Caco-2 (cell line): ENCODE measurements at regions not wholly inside any gene's neighbourhood (a gene's known extent, or its start where the extent isn't known, plus 50 kb on each side); places are given as distances from the start of the nearest gene placed in this dataset.
A peak's percentile ranks its signal among the peaks of the same experiment; 100 is the strongest.

Source experiments
- BruUV-seq: library from RNA; stranded (reverse); fragments of 400-500 nt; replicated peaks from 2 replicates; lab custom pipeline; 2021; lab: Mats Ljungman, UMichigan
- CTCF ChIA-PET: fragments of 300-600 bp; sonication (Branson Sonifier 250); formaldehyde crosslinking; loops from one replicate; lab custom pipeline; 2022; ENCODE audit warnings: antibody characterized with exemption; lab: Charles Lee
- POLR2A ChIA-PET: fragments of 300-600 bp; sonication (Branson Sonifier 250); formaldehyde crosslinking; loops from one replicate; lab custom pipeline; 2022; ENCODE audit warnings: antibody characterized with exemption; lab: Charles Lee
- DNase-seq, 2 experiments: peaks; one replicate each; pipeline versions ENCODE4 v3.0.0 to v3.0.0-alpha.2; 2020 to 2022
- H3K27me3 ChIP-seq: replicated peaks from 2 replicates; pipeline ENCODE4 v1.6.0; 2011; ENCODE audit warnings: low read length; ENCODE audit not compliant: control insufficient read depth, insufficient read depth
- H3K36me3 ChIP-seq: 2 replicates; pipeline ENCODE4 v1.5.1; 2011; ENCODE audit warnings: low read length; ENCODE audit not compliant: control insufficient read depth, insufficient read depth
- H3K4me1 ChIP-seq: fragments of 250-450 bp; sonication (Bioruptor Pico); 2 replicates; pipeline ENCODE4 v1.5.1; 2020; ENCODE audit warnings: mild to moderate bottlenecking
- H3K4me3 ChIP-seq: 2 replicates; pipeline ENCODE4 v1.5.1; 2011; ENCODE audit warnings: low read depth, mild to moderate bottlenecking, control low read depth, low read length
- H3K9me3 ChIP-seq: fragments of 250-450 bp; sonication (Bioruptor Pico); 2 replicates; pipeline ENCODE4 v1.5.1; 2020; ENCODE audit warnings: mild to moderate bottlenecking, moderate library complexity
- H3K27ac Mint-ChIP-seq: one replicate; pipeline ENCODE4 v1.8.0; 2022; ENCODE audit warnings: mixed read lengths; ENCODE audit not compliant: unreplicated experiment
- H3K27me3 Mint-ChIP-seq: one replicate; pipeline ENCODE4 v1.8.0; 2022; ENCODE audit warnings: mixed read lengths; ENCODE audit not compliant: insufficient read depth, unreplicated experiment
- H3K36me3 Mint-ChIP-seq: one replicate; pipeline ENCODE4 v1.8.0; 2022; ENCODE audit warnings: mild to moderate bottlenecking, mixed read lengths; ENCODE audit not compliant: insufficient read depth, unreplicated experiment
- H3K4me1 Mint-ChIP-seq: one replicate; pipeline ENCODE4 v1.8.0; 2022; ENCODE audit warnings: low read depth, mixed read lengths; ENCODE audit not compliant: unreplicated experiment
- H3K4me3 Mint-ChIP-seq: one replicate; pipeline ENCODE4 v1.8.0; 2022; ENCODE audit warnings: mild to moderate bottlenecking, moderate library complexity, mixed read lengths; ENCODE audit not compliant: unreplicated experiment
- H3K9me3 Mint-ChIP-seq: one replicate; pipeline ENCODE4 v1.8.0; 2022; ENCODE audit warnings: mixed read lengths; ENCODE audit not compliant: unreplicated experiment
- intact Hi-C: fragments of 100-400 bp; cut with micrococcal nuclease; formaldehyde crosslinking; loops from one replicate; pipeline ENCODE4 v1.10.0; 2022; ENCODE audit not compliant: unreplicated experiment
- TF ChIP-seq, protein P1 (sequence below), 2 experiments: fragments of 200-600 bp in 1 of 2; IDR thresholded peaks; 1 replicate in 1 of 2; 2 replicates in 1 of 2; pipeline versions ENCODE4 v1.5.1 to v1.8.0; 2011 to 2022; ENCODE audit warnings: antibody characterized with exemption in 1 of 2, control low read depth in 1 of 2, inconsistent platforms in 1 of 2, low read depth in 1 of 2, low read length in 1 of 2, mild to moderate bottlenecking in 1 of 2, moderate library complexity in 1 of 2; ENCODE audit not compliant: insufficient read depth in 1 of 2, severe bottlenecking in 1 of 2, unreplicated experiment in 1 of 2

DNA sequence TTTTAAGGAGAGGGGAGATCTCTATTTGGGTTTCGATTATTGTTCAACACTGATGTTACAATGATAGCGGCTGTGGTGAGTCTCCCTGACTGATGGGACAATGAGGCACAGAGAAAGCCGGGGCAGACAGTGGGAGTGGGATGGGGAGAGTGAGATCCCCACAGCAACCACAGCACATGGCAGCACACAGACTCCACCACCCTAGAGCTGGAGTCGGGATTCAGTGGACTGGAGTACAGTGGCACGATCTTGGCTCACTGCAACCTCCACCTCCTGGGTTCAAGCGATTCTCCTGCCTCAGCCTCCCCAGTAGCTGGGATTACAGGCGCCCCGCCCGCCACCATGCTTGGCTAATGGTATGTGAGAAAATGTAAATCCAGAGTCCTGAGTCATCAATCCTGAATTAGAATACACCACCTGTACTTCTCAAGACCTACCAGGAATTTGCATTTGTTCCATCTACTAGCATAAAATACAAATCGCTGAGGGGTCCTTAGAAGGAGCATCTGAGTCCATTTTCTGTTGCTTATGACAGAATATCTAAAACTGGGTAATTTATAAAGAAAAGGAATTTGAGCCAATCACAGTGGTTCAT lies 125.8 kb downstream of the TOMM20 start:
- TF ChIP-seq, protein P1, sequence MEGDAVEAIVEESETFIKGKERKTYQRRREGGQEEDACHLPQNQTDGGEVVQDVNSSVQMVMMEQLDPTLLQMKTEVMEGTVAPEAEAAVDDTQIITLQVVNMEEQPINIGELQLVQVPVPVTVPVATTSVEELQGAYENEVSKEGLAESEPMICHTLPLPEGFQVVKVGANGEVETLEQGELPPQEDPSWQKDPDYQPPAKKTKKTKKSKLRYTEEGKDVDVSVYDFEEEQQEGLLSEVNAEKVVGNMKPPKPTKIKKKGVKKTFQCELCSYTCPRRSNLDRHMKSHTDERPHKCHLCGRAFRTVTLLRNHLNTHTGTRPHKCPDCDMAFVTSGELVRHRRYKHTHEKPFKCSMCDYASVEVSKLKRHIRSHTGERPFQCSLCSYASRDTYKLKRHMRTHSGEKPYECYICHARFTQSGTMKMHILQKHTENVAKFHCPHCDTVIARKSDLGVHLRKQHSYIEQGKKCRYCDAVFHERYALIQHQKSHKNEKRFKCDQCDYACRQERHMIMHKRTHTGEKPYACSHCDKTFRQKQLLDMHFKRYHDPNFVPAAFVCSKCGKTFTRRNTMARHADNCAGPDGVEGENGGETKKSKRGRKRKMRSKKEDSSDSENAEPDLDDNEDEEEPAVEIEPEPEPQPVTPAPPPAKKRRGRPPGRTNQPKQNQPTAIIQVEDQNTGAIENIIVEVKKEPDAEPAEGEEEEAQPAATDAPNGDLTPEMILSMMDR (IDR thresholded peaks at IDR 0.05; ENCODE audit: insufficient read depth in 1 of 2, low read depth in 1 of 2, low read length in 1 of 2, severe bottlenecking in 1 of 2, unreplicated experiment in 1 of 2) = no peak
- intact Hi-C loops = no loop called here
- H3K4me1 ChIP-seq = peaks cover 16% of the 10 kb centered on the region
- H3K27me3 ChIP-seq = no peaks in the 10 kb centered on the region
- Mint-ChIP-seq H3K9me3 (peaks cover 12% of the 10 kb centered on the region), H3K36me3 (no peaks in the 10 kb centered on the region), H3K27me3 (no peaks in the 10 kb centered on the region), H3K4me3 (no peak overlapping the region), H3K27ac (no peak overlapping the region), H3K4me1 (peaks cover 17% of the 10 kb centered on the region)
- ChIA-PET CTCF (interaction anchor here (1.2 kb wide), 1 partner anchor 515 kb away, joined by 3 read pairs; no protein-coding TSS in a partner anchor), POLR2A (no interaction called here)
- H3K36me3 ChIP-seq = no peaks in the 10 kb centered on the region
- peaks cover 4% of the 10 kb centered on the region; the same call in 1 of the 2 replicates for H3K9me3 ChIP-seq
- BruUV-seq = no TSS peak
- no peak for DNase-seq
- no peak overlapping the region for H3K4me3 ChIP-seq

DNA sequence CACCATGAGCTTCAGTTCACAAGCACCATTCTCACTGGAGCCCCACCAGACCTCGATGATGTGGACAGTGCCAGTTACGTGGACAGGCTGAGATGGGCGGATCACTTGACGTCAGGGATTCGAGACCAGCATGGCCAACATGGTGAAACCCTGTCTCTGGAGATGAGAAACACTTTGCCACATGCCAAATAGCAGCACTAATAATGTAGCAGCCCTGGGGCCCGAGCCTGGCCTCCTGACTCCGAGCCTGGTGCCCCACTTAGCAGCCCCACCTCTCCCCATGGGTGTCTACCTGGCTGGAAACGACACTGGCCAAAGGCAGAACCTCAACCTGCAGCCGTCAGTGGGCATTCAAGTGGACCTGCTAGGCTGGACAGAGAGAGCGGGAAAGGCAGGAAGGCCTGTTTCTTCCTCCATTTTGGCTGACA lies 129.1 kb downstream of the TOMM20 start:
- Mint-ChIP-seq H3K36me3 (no peaks in the 10 kb centered on the region), H3K9me3 (no peaks in the 10 kb centered on the region), H3K4me3 (no peak overlapping the region), H3K27ac (no peak overlapping the region), H3K4me1 (peaks cover 22% of the 10 kb centered on the region), H3K27me3 (no peaks in the 10 kb centered on the region)
- Histone ChIP-seq H3K9me3 (no peaks in the 10 kb centered on the region), H3K27me3 (no peaks in the 10 kb centered on the region), H3K36me3 (no peaks in the 10 kb centered on the region), H3K4me1 (peaks cover 25% of the 10 kb centered on the region), H3K4me3 (no peak overlapping the region)
- ChIA-PET POLR2A (no interaction called here), CTCF (no interaction called here)
- TF ChIP-seq, protein P1 (IDR thresholded peaks at IDR 0.05; ENCODE audit: insufficient read depth in 1 of 2, low read depth in 1 of 2, low read length in 1 of 2, severe bottlenecking in 1 of 2, unreplicated experiment in 1 of 2) = no peak
- intact Hi-C loops = no loop called here
- no TSS peak for BruUV-seq
- no peak for DNase-seq

DNA sequence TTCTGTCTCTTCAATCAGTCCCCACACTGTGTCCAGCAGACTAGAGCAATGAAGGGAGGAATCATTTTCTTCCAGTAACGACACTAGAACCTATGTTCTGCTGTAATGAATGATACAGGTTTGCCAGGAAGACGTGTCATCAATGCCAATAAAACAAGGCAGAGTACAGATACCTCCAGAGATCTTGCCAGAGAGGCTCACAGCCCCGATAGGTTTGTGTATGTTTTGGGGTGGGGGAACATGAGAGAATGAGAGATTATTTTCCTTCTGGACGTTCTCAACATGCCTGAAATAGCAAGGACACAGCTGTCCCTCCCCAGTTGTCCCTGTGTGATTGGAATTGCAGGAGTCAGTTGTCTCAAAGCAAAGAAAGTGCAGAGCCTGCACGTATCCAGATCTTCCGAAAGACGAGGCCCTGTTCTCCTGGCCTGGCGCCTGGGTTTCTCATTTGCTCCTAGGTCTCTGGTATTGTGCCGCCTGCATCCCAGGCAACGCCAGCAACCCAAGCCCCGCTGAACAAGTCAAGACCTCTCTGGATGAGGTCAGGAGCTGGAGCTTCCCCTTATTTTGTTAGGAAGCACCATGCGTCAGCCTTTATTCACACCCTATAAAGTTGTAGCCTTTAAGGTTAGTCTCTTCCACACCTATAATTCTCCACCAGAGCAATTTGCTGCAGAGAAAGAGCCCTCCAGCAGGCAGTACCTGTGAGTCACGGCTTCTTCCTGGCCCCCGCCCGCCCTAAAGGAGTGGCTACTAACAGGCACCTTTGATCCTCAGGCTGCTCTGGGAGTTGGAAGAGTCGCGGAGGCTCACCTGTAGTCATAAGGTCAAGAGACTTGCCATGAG lies 130.5 kb downstream of the TOMM20 start:
- ChIA-PET POLR2A (no interaction called here), CTCF (interaction anchor here (1.0 kb wide), 1 partner anchor 57 kb away, joined by 3 read pairs; no protein-coding TSS in a partner anchor)
- DNase-seq = peak; percentile 81 to 90
- Mint-ChIP-seq H3K4me3 (peak overlapping the region; percentile 29), H3K27ac (peak overlapping the region; percentile 88), H3K36me3 (no peaks in the 10 kb centered on the region), H3K9me3 (no peaks in the 10 kb centered on the region), H3K4me1 (peaks cover 22% of the 10 kb centered on the region), H3K27me3 (no peaks in the 10 kb centered on the region)
- intact Hi-C loops = loop anchor here (1.0 kb wide), 2 partner anchors 23 to 35 kb away; no protein-coding TSS in a partner anchor
- H3K36me3 ChIP-seq = no peaks in the 10 kb centered on the region
- H3K4me3 ChIP-seq = no peak overlapping the region
- TF ChIP-seq, protein P1 (IDR thresholded peaks at IDR 0.05; ENCODE audit: insufficient read depth in 1 of 2, low read depth in 1 of 2, low read length in 1 of 2, severe bottlenecking in 1 of 2, unreplicated experiment in 1 of 2) = peak in 1 of 2 experiments; percentile 5
- BruUV-seq = no TSS peak
- no peaks in the 10 kb centered on the region for H3K27me3 ChIP-seq
- no peaks in the 10 kb centered on the region for H3K9me3 ChIP-seq
- H3K4me1 ChIP-seq = peaks cover 25% of the 10 kb centered on the region
